GM12878 (cell line): ENCODE measurements at regions not wholly inside any gene's neighbourhood (a gene's known extent, or its start where the extent isn't known, plus 50 kb on each side); places are given as distances from the start of the nearest gene placed in this dataset.

ENCODE experiments used
- ATAC-seq: fragments of 200-7000 bp; cut with Tn5 transposase; 3 replicates; pipeline ENCODE4 v1.9.1; 2020; ENCODE audit warnings: mild to moderate bottlenecking, moderate library complexity
- BruUV-seq: library from RNA; stranded (reverse); fragments of 400-500 nt; replicated peaks from 2 replicates; lab custom pipeline; 2021; lab: Mats Ljungman, UMichigan
- CTCF ChIA-PET: fragments of 300-600 bp; sonication (Branson Sonifier 250); formaldehyde crosslinking; extraction: SDS; loops from one replicate; lab custom pipeline; 2021; ENCODE audit warnings: inconsistent platforms; lab: Yijun Ruan, JAX
- POLR2A ChIA-PET: fragments of 350-600 bp; formaldehyde crosslinking; extraction: SDS; loops from one replicate; lab custom pipeline; 2021; ENCODE audit warnings: inconsistent platforms; lab: Charles Lee
- RAD21 ChIA-PET: fragments of 300-600 bp; sonication (Branson Sonifier 250); formaldehyde crosslinking; loops from one replicate; lab custom pipeline; 2023; ENCODE audit warnings: antibody characterized with exemption; ENCODE audit not compliant: unreplicated experiment; lab: Charles Lee
- SMC1A ChIA-PET: fragments of 300-600 bp; sonication (Branson Sonifier 250); formaldehyde crosslinking; loops from one replicate; lab custom pipeline; 2023; ENCODE audit not compliant: unreplicated experiment, uncharacterized antibody; lab: Charles Lee
- DNase-seq: peaks from one replicate; pipeline ENCODE4 v3.0.0-alpha.2; 2011; ENCODE audit warnings: low read depth, low spot score
- FAIRE-seq: peaks from 3 replicates; lab custom pipeline; 2011; peaks lifted over from hg19 to GRCh38; lab: Jason Lieb, UNC
- H2AFZ ChIP-seq: 2 replicates; pipeline ENCODE4 v1.6.0; 2011; ENCODE audit warnings: low read depth, low read length, control low read depth; ENCODE audit not compliant: control insufficient read depth
- H3K27ac ChIP-seq: 2 replicates; pipeline ENCODE4 v1.5.1; 2011; ENCODE audit warnings: control low read depth; ENCODE audit not compliant: control insufficient read depth, insufficient read depth
- H3K27me3 ChIP-seq, 2 experiments: replicated peaks in 1 of 2; 2 replicates each; pipeline versions ENCODE4 v1.6.0 to v1.6.1; 2011; ENCODE audit warnings: low read length in 1 of 2; ENCODE audit not compliant: control insufficient read depth in 2 of 2, insufficient read depth in 2 of 2
- H3K36me3 ChIP-seq, 2 experiments: 2 replicates each; pipeline ENCODE4 v1.5.1; 2011; ENCODE audit warnings: low read length in 1 of 2; ENCODE audit not compliant: control insufficient read depth in 2 of 2, insufficient read depth in 2 of 2
- H3K4me1 ChIP-seq: 2 replicates; pipeline ENCODE4 v1.6.1; 2011; ENCODE audit warnings: mild to moderate bottlenecking, low read length, moderate library complexity, mixed read lengths; ENCODE audit not compliant: control insufficient read depth, insufficient read depth
- H3K4me2 ChIP-seq: 2 replicates; pipeline ENCODE4 v1.6.0; 2011; ENCODE audit warnings: control low read depth; ENCODE audit not compliant: control insufficient read depth, insufficient read depth
- H3K4me3 ChIP-seq: fragments of 200-600 bp; sonication (generic); 2 replicates; pipeline ENCODE4 v1.5.1; 2016
- H3K79me2 ChIP-seq: 2 replicates; pipeline ENCODE4 v1.6.0; 2011; ENCODE audit warnings: low read length; ENCODE audit not compliant: control insufficient read depth, insufficient read depth
- H3K9ac ChIP-seq: 2 replicates; pipeline ENCODE4 v1.8.0; 2011; ENCODE audit warnings: low read length, control low read depth, mixed read lengths; ENCODE audit not compliant: control insufficient read depth, insufficient read depth
- H3K9me3 ChIP-seq: replicated peaks from 3 replicates; pipeline ENCODE4 v1.5.1; 2011; ENCODE audit warnings: mild to moderate bottlenecking, low read length; ENCODE audit not compliant: control insufficient read depth, insufficient read depth
- H4K20me1 ChIP-seq: 2 replicates; pipeline ENCODE4 v1.6.0; 2011; ENCODE audit not compliant: control insufficient read depth, insufficient read depth
- ATF2 ChIP-seq: IDR thresholded peaks from 2 replicates; pipeline ENCODE4 v1.6.1; 2012; ENCODE audit warnings: low read length, inconsistent platforms
- BACH1 ChIP-seq: fragments of 450-650 bp; IDR thresholded peaks from 2 replicates; pipeline ENCODE4 v1.6.1; 2017; ENCODE audit warnings: mild to moderate bottlenecking, borderline replicate concordance
- BRCA1 ChIP-seq: IDR thresholded peaks from 2 replicates; pipeline ENCODE4 v1.6.1; 2011; ENCODE audit warnings: low read depth, low read length, improper control_type of control experiment
- CBFB ChIP-seq: IDR thresholded peaks from 2 replicates; pipeline ENCODE4 v1.6.1; 2016; ENCODE audit warnings: antibody characterized with exemption, low read depth
- EED ChIP-seq: sonication (generic); IDR thresholded peaks from 2 replicates; pipeline ENCODE4 v1.6.1; 2016; ENCODE audit warnings: antibody characterized with exemption, low read depth
- ETV6 ChIP-seq, 2 experiments: fragments of 450-650 bp in 1 of 2; IDR thresholded peaks in 1 of 2; conservative IDR thresholded peaks in 1 of 2; 2 replicates each; pipeline ENCODE4 v1.6.1; 2014; ENCODE audit warnings: antibody characterized with exemption in 1 of 2, borderline replicate concordance in 1 of 2, low read depth in 1 of 2, mild to moderate bottlenecking in 1 of 2, moderate library complexity in 1 of 2
- IKZF1 ChIP-seq: fragments of 450-650 bp; conservative IDR thresholded peaks from 2 replicates; pipeline ENCODE4 v1.6.1; 2017; ENCODE audit warnings: antibody characterized with exemption, mild to moderate bottlenecking
- MEF2A ChIP-seq: IDR thresholded peaks from 2 replicates; pipeline ENCODE4 v1.6.1; 2011; ENCODE audit warnings: low read depth, mild to moderate bottlenecking, low read length, moderate library complexity; ENCODE audit not compliant: insufficient read depth
- MTA3 ChIP-seq: IDR thresholded peaks from 2 replicates; pipeline ENCODE4 v1.6.1; 2012; ENCODE audit warnings: low read length, inconsistent platforms, borderline replicate concordance
- PBX3 ChIP-seq: IDR thresholded peaks from 2 replicates; pipeline ENCODE4 v1.6.1; 2011; ENCODE audit warnings: mild to moderate bottlenecking, low read depth, low read length, moderate library complexity; ENCODE audit not compliant: insufficient replicate concordance
- SMAD1 ChIP-seq: fragments of 450-650 bp; IDR thresholded peaks from 2 replicates; pipeline ENCODE4 v1.6.1; 2018; ENCODE audit warnings: mild to moderate bottlenecking, low read depth; ENCODE audit not compliant: partially characterized antibody
- SPI1 ChIP-seq: IDR thresholded peaks from 2 replicates; pipeline ENCODE4 v1.6.1; 2011; ENCODE audit warnings: low read depth, mild to moderate bottlenecking, low read length, moderate library complexity, borderline replicate concordance; ENCODE audit not compliant: insufficient read depth
- TBL1XR1 ChIP-seq: IDR thresholded peaks from 2 replicates; pipeline ENCODE4 v1.6.1; 2012; ENCODE audit warnings: low read depth, low read length, improper control_type of control experiment
- TCF12 ChIP-seq: IDR thresholded peaks from 2 replicates; pipeline ENCODE4 v1.6.1; 2011; ENCODE audit warnings: low read depth, mild to moderate bottlenecking, low read length
- TCF3 ChIP-seq: IDR thresholded peaks from 2 replicates; pipeline ENCODE4 v1.6.1; 2012; ENCODE audit warnings: low read depth, mild to moderate bottlenecking, low read length, borderline replicate concordance; ENCODE audit not compliant: insufficient read depth
- ZBTB40 ChIP-seq: fragments of 450-650 bp; IDR thresholded peaks from 2 replicates; pipeline ENCODE4 v1.6.1; 2016; ENCODE audit warnings: mild to moderate bottlenecking, moderate library complexity, borderline replicate concordance
- WGBS: methylation state at CpG from one replicate; pipeline ENCODE4 v1.1.6; 2016; ENCODE audit warnings: low lambda C conversion rate; ENCODE audit not compliant: insufficient replicate concordance, insufficient coverage; ENCODE audit errors: missing lambda C conversion rate; 5-methylcytosine and 5-hydroxymethylcytosine counted together
- in situ Hi-C: fragments of 300-500 bp; cut with MboI; formaldehyde crosslinking; loops from 9 replicates; pipeline ENCODE4 v1.14.3; 2018; ENCODE audit warnings: mixed read lengths
- intact Hi-C: fragments of 100-400 bp; cut with micrococcal nuclease; formaldehyde crosslinking; loops from one replicate; pipeline ENCODE4 v1.14.2; 2022; ENCODE audit not compliant: unreplicated experiment

- no peak for FAIRE-seq
- TF ChIP-seq SPI1, result peak; percentile 32; the same call in 1 of the 2 replicates
- TF ChIP-seq PBX3, result peak; percentile 51
- TF ChIP-seq BRCA1, result no peak
- TF ChIP-seq CBFB, result peak; percentile 69
- TF ChIP-seq ATF2, result peak; percentile 37; the same call in 1 of the 2 replicates
- no peak for TF ChIP-seq SMAD1
- TF ChIP-seq MEF2A, result 0 out of 2 replicates have a peak, but pooled peaks have one; percentile 32
- 0 out of 4 replicates have a peak, but pooled peaks of 1 of the 2 experiments have one; percentile 36 for TF ChIP-seq ETV6 (conservative IDR thresholded peaks at IDR 0.05 in 1 of 2, IDR thresholded peaks at IDR 0.05 in 1 of 2; ENCODE audit: borderline replicate concordance in 1 of 2, low read depth in 1 of 2)
- peak; percentile 99 for TF ChIP-seq TCF3
- no peak for TF ChIP-seq IKZF1
- TF ChIP-seq ZBTB40, result no peak
- peak; percentile 60 for TF ChIP-seq TBL1XR1
- TF ChIP-seq EED, result peak; percentile 78
- no peak for TF ChIP-seq BACH1
- peak; percentile 99 for TF ChIP-seq TCF12
- no peak; the same call in 1 of the 2 replicates for TF ChIP-seq MTA3
Measured at GRCh38 chr12:118689793-118690192, 291.5 kb upstream of the SRRM4 start.

More at GRCh38 chr12:118689793-118690192, 291.5 kb upstream of the SRRM4 start:
- POLR2A ChIA-PET, result no interaction called here
- H2AFZ ChIP-seq, result no peak overlapping the region
- no peaks in the 10 kb centered on the region for H3K27me3 ChIP-seq
- 0% methylated on average over 3 of the region's 3 CpGs for WGBS
- H3K9ac ChIP-seq, result no peak overlapping the region
- intact Hi-C loops (no loop called here), in situ Hi-C loops (no loop called here)
- peaks cover 9% of the 10 kb centered on the region; the same call in 1 of the 2 replicates for H3K4me1 ChIP-seq
- H3K79me2 ChIP-seq, result no peaks in the 10 kb centered on the region
- peak overlapping the region; percentile 27; the same call in 1 of the 2 replicates for H3K4me2 ChIP-seq
- H3K4me3 ChIP-seq, result no peak overlapping the region
- peak; percentile 12 for DNase-seq
- no peaks in the 10 kb centered on the region for H4K20me1 ChIP-seq
- CTCF ChIA-PET, result no interaction called here
- no peaks in the 10 kb centered on the region for H3K36me3 ChIP-seq
- H3K27ac ChIP-seq, result peak overlapping the region; percentile 27; the same call in 1 of the 2 replicates
- no peaks in the 10 kb centered on the region for H3K9me3 ChIP-seq
- RAD21 ChIA-PET, result no interaction called here
- peak; percentile 77 for ATAC-seq
- BruUV-seq, result no TSS peak
- SMC1A ChIA-PET, result no interaction called here
